ENCODE measurements at regions not wholly inside any gene's neighbourhood (a gene's known extent, or its start where the extent isn't known, plus 50 kb on each side); places are given as distances from the start of the nearest gene placed in this dataset.

DNA sequence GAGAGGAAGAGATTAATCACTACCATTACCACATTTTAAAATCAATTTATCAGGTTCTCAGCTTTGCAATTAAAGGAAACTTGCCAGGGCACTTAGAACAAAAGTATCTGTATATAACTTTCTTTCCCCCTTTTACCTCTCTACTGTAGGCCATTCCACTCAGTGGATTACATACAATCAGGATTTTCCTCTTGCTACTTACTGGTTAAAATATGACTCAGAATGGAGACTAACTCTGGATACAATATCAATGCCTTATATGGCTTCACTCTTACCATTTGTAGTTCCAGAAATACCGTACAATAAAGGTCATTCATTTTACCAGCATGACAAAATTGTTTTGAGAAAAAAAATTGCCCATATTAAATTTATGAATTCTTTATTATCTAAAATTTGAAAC is 706.8 kb downstream of the KCNA4 start:
- no peak overlapping the region for H3K4me2 ChIP-seq (ENCODE audit: low read depth, low read length, poor library complexity, severe bottlenecking)
- no peaks in the 10 kb centered on the region for H4K20me1 ChIP-seq (ENCODE audit: low read depth, low read length)
- H3K9me3 ChIP-seq (ENCODE audit: insufficient read depth, low read length) = no peaks in the 10 kb centered on the region
- no peaks in the 10 kb centered on the region for H3K9me2 ChIP-seq (replicated peaks; ENCODE audit: insufficient read depth, low read length)
- H3K79me2 ChIP-seq (ENCODE audit: insufficient read depth, low read length) = no peaks in the 10 kb centered on the region
- no peaks in the 10 kb centered on the region for H3F3A ChIP-seq (ENCODE audit: insufficient read depth)
- H2AFZ ChIP-seq (ENCODE audit: low read depth, low read length, severe bottlenecking) = no peak overlapping the region
- no peaks in the 10 kb centered on the region for H3K36me3 ChIP-seq (ENCODE audit: low read length)
- H3K27ac ChIP-seq (ENCODE audit: low read depth, low read length) = no peak overlapping the region
- TF ChIP-seq EZH2phosphoT487 (conservative IDR thresholded peaks at IDR 0.05; ENCODE audit: low read length) (no peak), CTCF (IDR thresholded peaks at IDR 0.05; ENCODE audit: insufficient read depth, low read length, poor library complexity, severe bottlenecking) (no peak)
- no peak overlapping the region for H3K4me3 ChIP-seq (ENCODE audit: insufficient read depth, low read length, poor library complexity, severe bottlenecking)
- no peak overlapping the region for H3K9ac ChIP-seq (ENCODE audit: low read length)
- H3K27me3 ChIP-seq (ENCODE audit: low read length) = no peaks in the 10 kb centered on the region

DNA sequence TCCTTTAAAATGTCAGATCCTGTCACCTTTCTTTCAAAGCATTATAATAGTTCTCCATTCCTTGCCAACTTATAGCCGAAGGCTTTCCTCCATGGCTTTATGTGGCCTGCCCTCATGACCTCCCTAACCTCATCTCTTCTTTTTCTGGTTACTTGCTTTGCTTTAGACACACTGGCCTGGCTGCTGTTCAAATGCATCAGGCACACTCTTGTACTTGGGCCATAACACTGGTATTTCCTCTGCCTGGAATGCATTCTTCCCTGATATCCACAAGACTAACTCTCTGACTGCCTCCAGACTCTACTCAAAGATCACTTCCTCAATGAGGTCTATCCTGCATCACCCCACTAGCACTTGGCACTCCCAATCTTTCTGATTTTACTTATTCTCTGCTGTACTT is 710.3 kb downstream of the KCNA4 start:
- H3K27me3 ChIP-seq (ENCODE audit: low read length) = no peaks in the 10 kb centered on the region
- H3K4me3 ChIP-seq (ENCODE audit: insufficient read depth, low read length, poor library complexity, severe bottlenecking) = no peak overlapping the region
- H4K20me1 ChIP-seq (ENCODE audit: low read depth, low read length) = no peaks in the 10 kb centered on the region
- H3K4me2 ChIP-seq (ENCODE audit: low read depth, low read length, poor library complexity, severe bottlenecking) = no peak overlapping the region
- no peak for TF ChIP-seq CTCF (IDR thresholded peaks at IDR 0.05; ENCODE audit: insufficient read depth, low read length, poor library complexity, severe bottlenecking)
- TF ChIP-seq EZH2phosphoT487 (conservative IDR thresholded peaks at IDR 0.05; ENCODE audit: low read length) = no peak
- no peak overlapping the region for H3K27ac ChIP-seq (ENCODE audit: low read depth, low read length)
- no peaks in the 10 kb centered on the region for H3K9me3 ChIP-seq (ENCODE audit: insufficient read depth, low read length)
- H2AFZ ChIP-seq (ENCODE audit: low read depth, low read length, severe bottlenecking) = no peak overlapping the region
- H3K79me2 ChIP-seq (ENCODE audit: insufficient read depth, low read length) = no peaks in the 10 kb centered on the region
- no peak overlapping the region for H3K9ac ChIP-seq (ENCODE audit: low read length)
- no peaks in the 10 kb centered on the region for H3F3A ChIP-seq (ENCODE audit: insufficient read depth)
- no peaks in the 10 kb centered on the region for H3K36me3 ChIP-seq (ENCODE audit: low read length)
- no peaks in the 10 kb centered on the region for H3K9me2 ChIP-seq (replicated peaks; ENCODE audit: insufficient read depth, low read length)

GRCh38 chr11:29305456-29306232 is 711.2 kb downstream of the KCNA4 start:
- Histone ChIP-seq H3K4me2 (ENCODE audit: low read depth, low read length, poor library complexity, severe bottlenecking) (no peak overlapping the region), H4K20me1 (ENCODE audit: low read depth, low read length) (no peaks in the 10 kb centered on the region), H3K9me3 (ENCODE audit: insufficient read depth, low read length) (no peaks in the 10 kb centered on the region), H3F3A (ENCODE audit: insufficient read depth) (no peaks in the 10 kb centered on the region), H3K4me3 (ENCODE audit: insufficient read depth, low read length, poor library complexity, severe bottlenecking) (no peak overlapping the region), H3K27me3 (ENCODE audit: low read length) (no peaks in the 10 kb centered on the region), H3K27ac (ENCODE audit: low read depth, low read length) (no peak overlapping the region), H3K36me3 (ENCODE audit: low read length) (no peaks in the 10 kb centered on the region), H3K79me2 (ENCODE audit: insufficient read depth, low read length) (no peaks in the 10 kb centered on the region), H2AFZ (ENCODE audit: low read depth, low read length, severe bottlenecking) (no peak overlapping the region), H3K9ac (ENCODE audit: low read length) (no peak overlapping the region), H3K9me2 (replicated peaks; ENCODE audit: insufficient read depth, low read length) (no peaks in the 10 kb centered on the region)
- TF ChIP-seq EZH2phosphoT487 (conservative IDR thresholded peaks at IDR 0.05; ENCODE audit: low read length) = no peak
- TF ChIP-seq CTCF (IDR thresholded peaks at IDR 0.05; ENCODE audit: insufficient read depth, low read length, poor library complexity, severe bottlenecking) = no peak

All from SU-DHL-6 (cell line).